ENCODE measurements at regions not wholly inside any gene's neighbourhood (a gene's known extent, or its start where the extent isn't known, plus 50 kb on each side); places are given as distances from the start of the nearest gene placed in this dataset.

DNA sequence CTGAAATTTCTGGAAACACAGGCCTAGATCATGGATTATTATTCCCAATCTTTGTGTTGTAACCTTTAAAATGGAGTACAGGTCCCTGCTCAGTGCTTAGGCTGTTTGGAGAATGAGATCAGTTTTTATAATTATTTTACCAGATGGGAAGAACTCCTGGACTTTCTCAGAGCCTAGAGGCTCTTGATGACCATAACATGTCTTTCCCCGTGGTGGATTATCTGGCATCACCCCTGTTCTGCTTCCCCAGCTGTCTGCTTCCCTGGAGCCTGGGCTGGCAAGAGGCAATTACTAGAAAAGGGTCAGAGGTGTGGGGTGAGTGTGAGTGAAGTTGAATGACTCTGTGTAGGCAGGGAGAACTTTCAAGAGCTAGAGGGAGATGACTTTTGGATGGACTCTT, 143.0 kb downstream of the CARTPT start:
- TF ChIP-seq, protein P1, sequence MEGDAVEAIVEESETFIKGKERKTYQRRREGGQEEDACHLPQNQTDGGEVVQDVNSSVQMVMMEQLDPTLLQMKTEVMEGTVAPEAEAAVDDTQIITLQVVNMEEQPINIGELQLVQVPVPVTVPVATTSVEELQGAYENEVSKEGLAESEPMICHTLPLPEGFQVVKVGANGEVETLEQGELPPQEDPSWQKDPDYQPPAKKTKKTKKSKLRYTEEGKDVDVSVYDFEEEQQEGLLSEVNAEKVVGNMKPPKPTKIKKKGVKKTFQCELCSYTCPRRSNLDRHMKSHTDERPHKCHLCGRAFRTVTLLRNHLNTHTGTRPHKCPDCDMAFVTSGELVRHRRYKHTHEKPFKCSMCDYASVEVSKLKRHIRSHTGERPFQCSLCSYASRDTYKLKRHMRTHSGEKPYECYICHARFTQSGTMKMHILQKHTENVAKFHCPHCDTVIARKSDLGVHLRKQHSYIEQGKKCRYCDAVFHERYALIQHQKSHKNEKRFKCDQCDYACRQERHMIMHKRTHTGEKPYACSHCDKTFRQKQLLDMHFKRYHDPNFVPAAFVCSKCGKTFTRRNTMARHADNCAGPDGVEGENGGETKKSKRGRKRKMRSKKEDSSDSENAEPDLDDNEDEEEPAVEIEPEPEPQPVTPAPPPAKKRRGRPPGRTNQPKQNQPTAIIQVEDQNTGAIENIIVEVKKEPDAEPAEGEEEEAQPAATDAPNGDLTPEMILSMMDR (IDR thresholded peaks at IDR 0.05; ENCODE audit: insufficient read depth, low read length, poor library complexity, severe bottlenecking) = no peak
- DNase-seq (ENCODE audit: low read depth) = no peak
- Histone ChIP-seq H3K27me3 (ENCODE audit: control insufficient read depth, insufficient read depth, low read length) (no peaks in the 10 kb centered on the region), H3K36me3 (ENCODE audit: control insufficient read depth, insufficient read depth, low read length) (no peaks in the 10 kb centered on the region), H3K4me3 (ENCODE audit: low read depth, low read length) (no peak overlapping the region)

- no peak overlapping the region for H3K4me3 ChIP-seq (ENCODE audit: low read depth, low read length)
- no peaks in the 10 kb centered on the region for H3K27me3 ChIP-seq (ENCODE audit: control insufficient read depth, insufficient read depth, low read length)
- no peak for DNase-seq (ENCODE audit: low read depth)
- TF ChIP-seq, protein P1 (IDR thresholded peaks at IDR 0.05; ENCODE audit: insufficient read depth, low read length, poor library complexity, severe bottlenecking) = no peak
- no peaks in the 10 kb centered on the region for H3K36me3 ChIP-seq (ENCODE audit: control insufficient read depth, insufficient read depth, low read length)
These were observed 143.5 kb downstream of the CARTPT start for GRCh38 chr5:71862507-71863060.

DNA sequence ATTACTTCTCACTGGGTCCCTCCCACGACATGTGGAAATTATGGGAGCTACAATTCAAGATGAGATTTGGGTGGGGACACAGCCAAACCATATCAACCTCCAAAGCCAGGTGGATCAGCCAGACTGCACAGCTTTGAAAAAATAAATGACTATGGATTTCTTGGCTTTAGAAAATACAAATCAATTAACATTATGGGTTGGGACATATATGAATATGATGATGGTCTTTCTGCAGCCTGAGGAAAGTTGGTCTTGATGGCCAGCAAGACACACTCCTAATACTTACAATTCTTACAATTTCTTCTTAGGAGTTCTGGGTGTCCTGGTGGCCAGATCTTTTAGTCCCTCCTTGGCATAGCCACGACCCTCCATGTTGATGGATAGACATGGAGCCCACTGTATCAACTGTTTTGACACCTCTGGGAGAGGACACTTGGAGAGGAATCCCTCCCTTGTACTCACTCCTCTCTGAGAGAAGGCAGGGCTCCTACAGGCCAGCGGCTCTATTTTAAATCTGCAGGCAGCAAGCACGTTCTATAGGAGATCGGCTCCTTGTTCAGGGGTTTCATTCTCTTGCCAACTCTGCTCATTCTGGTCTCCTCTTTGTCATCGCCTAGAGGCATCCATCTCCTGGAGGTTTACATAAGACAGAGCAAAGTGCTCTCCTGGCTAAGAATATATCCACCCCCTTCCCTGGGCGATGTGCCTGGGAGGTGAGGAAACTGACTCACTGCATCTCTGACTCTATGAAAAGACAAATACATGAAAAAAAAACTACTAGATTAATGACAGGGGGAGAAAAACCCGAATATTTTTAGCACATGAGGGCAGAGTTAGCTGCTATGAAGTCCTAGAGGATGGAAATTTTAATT, 145.9 kb downstream of the CARTPT start:
- TF ChIP-seq, protein P1 (IDR thresholded peaks at IDR 0.05; ENCODE audit: insufficient read depth, low read length, poor library complexity, severe bottlenecking) = no peak

GRCh38 chr5:71865665-71866320, 146.7 kb downstream of the CARTPT start:
- no peak for DNase-seq (ENCODE audit: low read depth)
- Histone ChIP-seq H3K4me3 (ENCODE audit: low read depth, low read length) (no peak overlapping the region), H3K27me3 (ENCODE audit: control insufficient read depth, insufficient read depth, low read length) (no peaks in the 10 kb centered on the region), H3K36me3 (ENCODE audit: control insufficient read depth, insufficient read depth, low read length) (no peaks in the 10 kb centered on the region)
- TF ChIP-seq, protein P1 (IDR thresholded peaks at IDR 0.05; ENCODE audit: insufficient read depth, low read length, poor library complexity, severe bottlenecking) = no peak

More for the DNA sequence above, 145.9 kb downstream of the CARTPT start:
- Histone ChIP-seq H3K4me3 (ENCODE audit: low read depth, low read length) (no peak overlapping the region), H3K27me3 (ENCODE audit: control insufficient read depth, insufficient read depth, low read length) (no peaks in the 10 kb centered on the region), H3K36me3 (ENCODE audit: control insufficient read depth, insufficient read depth, low read length) (no peaks in the 10 kb centered on the region)
- no peak for DNase-seq (ENCODE audit: low read depth)

GRCh38 chr5:71872311-71872864, 153.3 kb downstream of the CARTPT start:
- no peak for DNase-seq (ENCODE audit: low read depth)

More at GRCh38 chr5:71872311-71872864, 153.3 kb downstream of the CARTPT start:
- TF ChIP-seq, protein P1 (IDR thresholded peaks at IDR 0.05; ENCODE audit: insufficient read depth, low read length, poor library complexity, severe bottlenecking) = no peak
- no peaks in the 10 kb centered on the region for H3K36me3 ChIP-seq (ENCODE audit: control insufficient read depth, insufficient read depth, low read length)
- no peak overlapping the region for H3K4me3 ChIP-seq (ENCODE audit: low read depth, low read length)
- H3K27me3 ChIP-seq (ENCODE audit: control insufficient read depth, insufficient read depth, low read length) = no peaks in the 10 kb centered on the region
